ENCODE measurements at regions not wholly inside any gene's neighbourhood (a gene's known extent, or its start where the extent isn't known, plus 50 kb on each side); places are given as distances from the start of the nearest gene placed in this dataset.

GRCh38 chr1:244207042-244207934, 156.2 kb downstream of the ZBTB18 start:
- Histone ChIP-seq H3K27me3 (ENCODE audit: low read length) (no peaks in the 10 kb centered on the region), H2AFZ (ENCODE audit: low read length) (no peak overlapping the region), H3K4me1 (ENCODE audit: insufficient read depth, low read length) (peaks cover 20% of the 10 kb centered on the region; the same call in 1 of the 2 replicates), H3K9me2 (replicated peaks; ENCODE audit: low read length) (0 out of 2 replicates have a peak, but pooled peaks cover 7% of the 10 kb centered on the region), H3K4me2 (ENCODE audit: low read length) (peak overlapping the region; percentile 13; the same call in 1 of the 2 replicates), H3K4me3 (ENCODE audit: low read length) (no peak overlapping the region), H3K79me2 (ENCODE audit: low read length) (no peaks in the 10 kb centered on the region), H3K9ac (ENCODE audit: low read length) (no peak overlapping the region), H4K20me1 (ENCODE audit: low read length) (no peaks in the 10 kb centered on the region), H3F3A (ENCODE audit: low read length, unreplicated experiment) (no peaks in the 10 kb centered on the region), H3K36me3 (ENCODE audit: low read depth, low read length) (no peaks in the 10 kb centered on the region), H3K9me3 (ENCODE audit: low read length) (no peaks in the 10 kb centered on the region), H3K27ac (ENCODE audit: low read length) (no peak overlapping the region)
- no TSS peak for BruUV-seq (replicated peaks)
- no peak for ATAC-seq
- CTCF ChIA-PET, result no interaction called here
- TF ChIP-seq EZH2 (IDR thresholded peaks at IDR 0.05; ENCODE audit: low read length, unreplicated experiment) (no peak), CTCF (conservative IDR thresholded peaks at IDR 0.05; ENCODE audit: low read depth, low read length) (no peak), EZH2phosphoT487 (IDR thresholded peaks at IDR 0.05; ENCODE audit: borderline replicate concordance, low read length) (no peak)
- intact Hi-C loops (cut with micrococcal nuclease), result no loop called here
- no peak for DNase-seq
- POLR2A ChIA-PET (ENCODE audit: unreplicated experiment), result no interaction called here

GRCh38 chr1:244207935-244208244, 156.8 kb downstream of the ZBTB18 start:
- H3K9me3 ChIP-seq (ENCODE audit: low read length), result no peaks in the 10 kb centered on the region
- H3K4me3 ChIP-seq (ENCODE audit: low read length), result no peak overlapping the region
- peak overlapping the region; percentile 13; the same call in 1 of the 2 replicates for H3K4me2 ChIP-seq (ENCODE audit: low read length)
- DNase-seq (peak; percentile 56), ATAC-seq (peak; percentile 37; the same call in 1 of the 2 replicates)
- H3K9ac ChIP-seq (ENCODE audit: low read length), result no peak overlapping the region
- peaks cover 20% of the 10 kb centered on the region; the same call in 1 of the 2 replicates for H3K4me1 ChIP-seq (ENCODE audit: insufficient read depth, low read length)
- no peak for TF ChIP-seq CTCF (conservative IDR thresholded peaks at IDR 0.05; ENCODE audit: low read depth, low read length)
- no peak for TF ChIP-seq EZH2phosphoT487 (IDR thresholded peaks at IDR 0.05; ENCODE audit: borderline replicate concordance, low read length)
- no peak for TF ChIP-seq EZH2 (IDR thresholded peaks at IDR 0.05; ENCODE audit: low read length, unreplicated experiment)
- H3K27me3 ChIP-seq (ENCODE audit: low read length), result no peaks in the 10 kb centered on the region
- H3K9me2 ChIP-seq (replicated peaks; ENCODE audit: low read length), result 0 out of 2 replicates have a peak, but pooled peaks cover 7% of the 10 kb centered on the region
- H3F3A ChIP-seq (ENCODE audit: low read length, unreplicated experiment), result no peaks in the 10 kb centered on the region
- BruUV-seq (replicated peaks), result no TSS peak
- no peak overlapping the region for H3K27ac ChIP-seq (ENCODE audit: low read length)
- H3K79me2 ChIP-seq (ENCODE audit: low read length), result no peaks in the 10 kb centered on the region
- intact Hi-C loops (cut with micrococcal nuclease), result no loop called here
- H2AFZ ChIP-seq (ENCODE audit: low read length), result no peak overlapping the region
- no peaks in the 10 kb centered on the region for H4K20me1 ChIP-seq (ENCODE audit: low read length)
- ChIA-PET POLR2A (ENCODE audit: unreplicated experiment) (no interaction called here), CTCF (no interaction called here)
- H3K36me3 ChIP-seq (ENCODE audit: low read depth, low read length), result no peaks in the 10 kb centered on the region

DNA sequence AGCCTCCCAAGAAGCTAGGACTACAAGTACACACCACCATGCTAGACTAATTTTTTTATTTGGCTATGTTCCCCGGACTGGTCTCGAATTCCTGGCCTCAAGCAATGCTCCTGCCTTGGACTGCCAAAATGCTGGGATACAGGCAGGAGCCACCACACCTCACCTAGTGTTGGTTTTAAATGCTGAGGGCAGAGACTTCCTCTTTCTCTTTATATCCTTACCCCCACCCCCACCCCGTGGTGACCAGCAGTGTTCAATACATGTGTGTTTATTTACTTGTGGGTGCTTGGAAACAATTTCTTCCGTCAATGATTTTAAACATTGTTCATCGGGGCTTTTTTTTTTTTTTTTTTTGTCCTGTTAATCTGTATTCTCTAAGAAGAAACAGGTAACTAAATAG, 158.9 kb downstream of the ZBTB18 start:
- no peaks in the 10 kb centered on the region for H3K9me3 ChIP-seq (ENCODE audit: low read length)
- no peaks in the 10 kb centered on the region for H3K36me3 ChIP-seq (ENCODE audit: low read depth, low read length)
- CTCF ChIA-PET, result no interaction called here
- no peak overlapping the region for H3K4me3 ChIP-seq (ENCODE audit: low read length)
- ATAC-seq, result no peak
- H3F3A ChIP-seq (ENCODE audit: low read length, unreplicated experiment), result no peaks in the 10 kb centered on the region
- H3K4me2 ChIP-seq (ENCODE audit: low read length), result no peak overlapping the region
- peak; percentile 32 for DNase-seq
- POLR2A ChIA-PET (ENCODE audit: unreplicated experiment), result no interaction called here
- intact Hi-C loops (cut with micrococcal nuclease), result loop anchor here (2.0 to 5.0 kb wide), 3 partner anchors 17 to 163 kb away; no protein-coding TSS in a partner anchor
- no peaks in the 10 kb centered on the region for H3K79me2 ChIP-seq (ENCODE audit: low read length)
- no peaks in the 10 kb centered on the region for H4K20me1 ChIP-seq (ENCODE audit: low read length)
- H3K9me2 ChIP-seq (replicated peaks; ENCODE audit: low read length), result 0 out of 2 replicates have a peak, but pooled peaks cover 2% of the 10 kb centered on the region
- no peak overlapping the region for H2AFZ ChIP-seq (ENCODE audit: low read length)
- no peaks in the 10 kb centered on the region for H3K27me3 ChIP-seq (ENCODE audit: low read length)
- TF ChIP-seq EZH2 (IDR thresholded peaks at IDR 0.05; ENCODE audit: low read length, unreplicated experiment) (no peak), EZH2phosphoT487 (IDR thresholded peaks at IDR 0.05; ENCODE audit: borderline replicate concordance, low read length) (no peak), CTCF (conservative IDR thresholded peaks at IDR 0.05; ENCODE audit: low read depth, low read length) (no peak)
- peaks cover 32% of the 10 kb centered on the region for H3K4me1 ChIP-seq (ENCODE audit: insufficient read depth, low read length)
- no peak overlapping the region for H3K9ac ChIP-seq (ENCODE audit: low read length)
- no peak overlapping the region for H3K27ac ChIP-seq (ENCODE audit: low read length)
- no TSS peak for BruUV-seq (replicated peaks)

All from PC-3 (cell line).